HK-2 (cell line): ENCODE measurements at regions not wholly inside any gene's neighbourhood (a gene's known extent, or its start where the extent isn't known, plus 50 kb on each side); places are given as distances from the start of the nearest gene placed in this dataset.
A peak's percentile ranks its signal among the peaks of the same experiment; 100 is the strongest.

Experiments used
- DNase-seq: peaks from one replicate; pipeline ENCODE4 v3.0.0-alpha.2; 2018; ENCODE audit not compliant: unreplicated experiment

GRCh38 chr20:56957737-56958553, 308.5 kb downstream of the BMP7 start:
- DNase-seq = peak; percentile 6

GRCh38 chr20:56964901-56965300, 301.5 kb downstream of the BMP7 start:
- DNase-seq = no peak

GRCh38 chr20:56967916-56968315, 298.5 kb downstream of the BMP7 start:
- no peak for DNase-seq

- no peak for DNase-seq
Observed at GRCh38 chr20:56968376-56969048, 297.9 kb downstream of the BMP7 start.

- DNase-seq = peak; percentile 35
Observed at GRCh38 chr20:56974499-56975250, 291.8 kb downstream of the BMP7 start.

- no peak for DNase-seq
Observed at GRCh38 chr20:56975838-56976237, 290.6 kb downstream of the BMP7 start.

- DNase-seq = no peak
Observed at GRCh38 chr20:56976336-56976735, 290.1 kb downstream of the BMP7 start.

GRCh38 chr20:56978475-56978874, 288.0 kb downstream of the BMP7 start:
- no peak for DNase-seq

- DNase-seq = no peak
Observed at GRCh38 chr20:56979125-56979524, 287.3 kb downstream of the BMP7 start.

- DNase-seq = no peak
Observed at GRCh38 chr20:56981301-56981700, 285.1 kb downstream of the BMP7 start.

- DNase-seq = no peak
Observed at GRCh38 chr20:56983813-56984212, 282.6 kb downstream of the BMP7 start.

- no peak for DNase-seq
Observed at GRCh38 chr20:56985066-56985685, 281.3 kb downstream of the BMP7 start.

GRCh38 chr20:56986476-56986875, 280.0 kb downstream of the BMP7 start:
- DNase-seq = no peak

- DNase-seq = no peak
Observed at GRCh38 chr20:56986931-56987720, 279.3 kb downstream of the BMP7 start.

GRCh38 chr20:56987986-56988385, 278.5 kb downstream of the BMP7 start:
- DNase-seq = no peak

GRCh38 chr20:56988446-56988845, 278.0 kb downstream of the BMP7 start:
- DNase-seq = no peak

GRCh38 chr20:56989516-56989915, 276.9 kb downstream of the BMP7 start:
- DNase-seq = no peak

GRCh38 chr20:56993020-56993559, 273.4 kb downstream of the BMP7 start:
- DNase-seq = no peak

- DNase-seq = no peak
Observed at GRCh38 chr20:56994006-56994405, 272.4 kb downstream of the BMP7 start.

GRCh38 chr20:56995149-56995548, 271.3 kb downstream of the BMP7 start:
- no peak for DNase-seq

- no peak for DNase-seq
Observed at GRCh38 chr20:56995635-56996075, 270.8 kb downstream of the BMP7 start.
